ENCODE measurements at regions not wholly inside any gene's neighbourhood (a gene's known extent, or its start where the extent isn't known, plus 50 kb on each side); places are given as distances from the start of the nearest gene placed in this dataset.

DNA sequence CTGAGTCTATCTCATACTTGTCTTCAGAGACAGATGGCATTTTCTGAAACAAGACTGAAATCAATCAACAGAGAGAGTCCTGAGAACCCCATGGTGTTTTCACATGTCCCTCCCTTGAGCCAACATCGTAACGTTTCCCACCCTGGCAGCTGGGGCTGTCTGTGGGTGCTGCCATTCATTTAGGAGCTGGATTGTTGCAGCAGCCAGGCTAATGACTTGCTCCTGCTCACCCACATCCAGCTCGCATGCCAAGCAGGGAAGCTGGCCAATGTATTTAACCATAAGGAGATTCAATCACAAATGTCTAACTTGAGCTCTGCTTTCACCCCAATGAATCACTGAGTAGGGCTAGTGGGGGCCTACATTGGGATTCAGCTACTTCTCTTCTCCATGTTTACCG is 146.1 kb downstream of the ADRA2A start:
- 51 to 65% (median 56%) methylated on average over 4 of the region's 4 CpGs for WGBS, 3 donors
- intact Hi-C loops (cut with DNase I) = no loop called here
- H3K4me3 ChIP-seq = no peak overlapping the region
- no peaks in the 10 kb centered on the region for H3K9me3 ChIP-seq
- TF ChIP-seq, protein P1, sequence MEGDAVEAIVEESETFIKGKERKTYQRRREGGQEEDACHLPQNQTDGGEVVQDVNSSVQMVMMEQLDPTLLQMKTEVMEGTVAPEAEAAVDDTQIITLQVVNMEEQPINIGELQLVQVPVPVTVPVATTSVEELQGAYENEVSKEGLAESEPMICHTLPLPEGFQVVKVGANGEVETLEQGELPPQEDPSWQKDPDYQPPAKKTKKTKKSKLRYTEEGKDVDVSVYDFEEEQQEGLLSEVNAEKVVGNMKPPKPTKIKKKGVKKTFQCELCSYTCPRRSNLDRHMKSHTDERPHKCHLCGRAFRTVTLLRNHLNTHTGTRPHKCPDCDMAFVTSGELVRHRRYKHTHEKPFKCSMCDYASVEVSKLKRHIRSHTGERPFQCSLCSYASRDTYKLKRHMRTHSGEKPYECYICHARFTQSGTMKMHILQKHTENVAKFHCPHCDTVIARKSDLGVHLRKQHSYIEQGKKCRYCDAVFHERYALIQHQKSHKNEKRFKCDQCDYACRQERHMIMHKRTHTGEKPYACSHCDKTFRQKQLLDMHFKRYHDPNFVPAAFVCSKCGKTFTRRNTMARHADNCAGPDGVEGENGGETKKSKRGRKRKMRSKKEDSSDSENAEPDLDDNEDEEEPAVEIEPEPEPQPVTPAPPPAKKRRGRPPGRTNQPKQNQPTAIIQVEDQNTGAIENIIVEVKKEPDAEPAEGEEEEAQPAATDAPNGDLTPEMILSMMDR (IDR thresholded peaks at IDR 0.05) = no peak
- no peaks in the 10 kb centered on the region for H3K4me1 ChIP-seq
- ATAC-seq = no peak
- H3K27ac ChIP-seq = no peak overlapping the region
- peaks cover 0 to 15% (median 8%) of the 10 kb centered on the region in 3 donors for H3K27me3 ChIP-seq (ENCODE audit: insufficient read depth in 3 of 3, low read length in 2 of 3)
- H3K36me3 ChIP-seq (ENCODE audit: insufficient read depth in 1 of 2, low read depth in 1 of 2) = no peaks in the 10 kb centered on the region
- no peak for DNase-seq

DNA sequence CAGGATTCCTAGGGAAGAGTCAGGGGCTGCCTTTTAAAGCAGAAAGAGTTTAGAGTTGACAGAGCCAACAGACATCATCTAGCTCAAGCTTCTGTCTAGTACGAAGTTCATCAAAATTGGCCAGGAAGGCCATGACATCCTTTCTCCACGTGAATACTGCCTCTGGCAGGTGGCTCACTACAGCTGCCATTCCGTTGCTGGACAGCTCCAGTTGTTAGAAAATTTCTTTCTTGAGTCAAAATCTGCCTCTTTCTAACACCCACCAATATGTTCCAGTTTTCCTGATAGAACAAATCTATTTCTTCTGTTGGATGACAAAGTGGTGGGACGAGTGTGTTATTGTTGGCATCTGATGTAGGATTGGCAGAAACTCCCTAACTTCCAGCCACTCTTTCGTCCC is 154.9 kb downstream of the ADRA2A start:
- WGBS, 3 donors = 16 to 18% (median 16%) methylated on average over 5 of the region's 5 CpGs

DNA sequence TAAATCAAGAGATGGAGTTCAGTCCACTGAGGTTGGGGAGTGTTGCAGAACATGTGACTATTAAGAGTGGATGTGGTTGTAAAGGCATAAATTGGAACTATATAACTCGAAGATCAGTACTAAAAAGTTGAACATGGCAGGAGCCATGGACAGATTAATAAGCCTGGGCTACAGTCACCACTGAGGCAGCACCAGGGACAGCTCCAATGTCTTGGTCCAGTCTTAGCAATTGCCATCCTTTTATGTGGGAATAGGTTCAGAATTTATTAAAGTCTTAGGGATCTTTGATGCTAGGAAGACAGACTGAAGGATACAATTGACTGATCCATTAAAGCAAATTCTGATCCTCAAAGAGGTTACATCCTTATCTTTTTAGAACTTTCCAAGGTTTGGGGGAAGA is 156.6 kb downstream of the ADRA2A start:
- Histone ChIP-seq H3K4me1 (no peaks in the 10 kb centered on the region), H3K27ac (no peak overlapping the region), H3K9me3 (no peaks in the 10 kb centered on the region), H3K4me3 (no peak overlapping the region), H3K36me3 (ENCODE audit: insufficient read depth in 1 of 2, low read depth in 1 of 2) (no peaks in the 10 kb centered on the region), H3K27me3 (ENCODE audit: insufficient read depth in 3 of 3, low read length in 2 of 3) (peaks cover 0 to 2% (median 0%) of the 10 kb centered on the region in 3 donors)
- DNase-seq (no peak), ATAC-seq (no peak)
- WGBS, 3 donors = 58 to 67% (median 65%) methylated on average over 1 of the region's 1 CpG
- TF ChIP-seq, protein P1 (IDR thresholded peaks at IDR 0.05) = no peak
- intact Hi-C loops (cut with DNase I) = no loop called here

More for the DNA sequence above, 154.9 kb downstream of the ADRA2A start:
- Histone ChIP-seq H3K27ac (no peak overlapping the region), H3K27me3 (ENCODE audit: insufficient read depth in 3 of 3, low read length in 2 of 3) (peaks cover 0 to 2% (median 0%) of the 10 kb centered on the region in 3 donors), H3K4me1 (no peaks in the 10 kb centered on the region), H3K4me3 (no peak overlapping the region), H3K36me3 (ENCODE audit: insufficient read depth in 1 of 2, low read depth in 1 of 2) (no peaks in the 10 kb centered on the region), H3K9me3 (no peaks in the 10 kb centered on the region)
- TF ChIP-seq, protein P1 (IDR thresholded peaks at IDR 0.05) = no peak
- DNase-seq (no peak), ATAC-seq (no peak)
- intact Hi-C loops (cut with DNase I) = no loop called here

DNA sequence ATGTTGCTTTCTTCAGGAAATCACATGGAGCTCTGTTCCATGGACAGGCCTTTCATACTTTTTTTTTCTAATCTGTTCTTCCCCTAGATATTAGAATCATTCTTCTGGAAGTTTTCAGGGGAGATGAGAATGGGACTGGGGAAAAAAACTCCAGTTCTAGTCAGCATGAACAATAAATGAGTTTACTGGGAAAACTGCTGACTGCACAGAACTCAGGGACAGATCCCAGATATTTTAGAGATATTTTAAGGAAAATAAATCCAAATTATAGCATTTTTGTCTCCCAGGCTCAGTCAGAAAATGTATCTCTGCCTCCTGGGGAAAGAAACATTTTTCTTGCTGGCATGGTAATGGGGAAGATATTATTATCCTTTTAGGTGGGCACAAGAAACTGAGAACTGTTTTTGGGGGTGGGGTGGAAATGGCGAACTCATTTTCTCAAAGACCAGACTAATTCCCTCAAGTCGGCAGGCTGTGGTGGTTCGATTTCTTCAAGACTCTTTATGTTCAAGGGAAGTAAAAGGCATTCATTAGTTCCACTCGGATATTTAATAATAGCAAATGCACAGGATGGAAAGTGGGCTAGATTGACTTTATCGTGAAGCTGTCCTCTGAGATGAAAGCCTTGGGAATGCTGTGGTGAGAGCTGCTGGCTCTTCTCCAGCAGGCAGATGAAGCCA is 157.5 kb downstream of the ADRA2A start:
- Histone ChIP-seq H3K36me3 (ENCODE audit: insufficient read depth in 1 of 2, low read depth in 1 of 2) (no peaks in the 10 kb centered on the region), H3K9me3 (no peaks in the 10 kb centered on the region), H3K27ac (no peak overlapping the region), H3K4me3 (no peak overlapping the region), H3K4me1 (no peaks in the 10 kb centered on the region), H3K27me3 (ENCODE audit: insufficient read depth in 3 of 3, low read length in 2 of 3) (peaks cover 0 to 2% (median 0%) of the 10 kb centered on the region in 3 donors)
- DNase-seq (no peak), ATAC-seq (no peak)
- TF ChIP-seq, protein P1 (IDR thresholded peaks at IDR 0.05) = no peak
- WGBS, 3 donors = 66 to 74% (median 67%) methylated on average over 5 of the region's 5 CpGs
- intact Hi-C loops (cut with DNase I) = no loop called here

DNA sequence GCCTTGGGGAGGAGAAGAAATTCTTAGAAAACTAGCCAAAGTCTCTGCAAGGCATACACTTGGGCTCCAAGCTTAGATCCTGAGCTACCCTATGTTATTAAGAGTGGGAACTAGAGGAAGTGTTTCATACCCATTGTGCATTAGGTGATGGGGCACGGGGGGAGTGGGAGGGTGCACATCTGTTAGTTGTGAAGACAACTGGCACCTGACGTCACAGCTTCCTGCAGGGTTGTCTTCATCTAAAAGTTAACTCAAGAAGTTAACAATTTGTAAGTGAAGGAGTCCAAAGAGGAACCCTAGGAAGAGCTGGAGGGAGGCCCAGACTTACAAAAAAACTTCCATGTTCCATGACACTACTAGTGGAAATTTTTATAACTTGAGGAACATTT is 158.1 kb downstream of the ADRA2A start:
- H3K4me1 ChIP-seq = no peaks in the 10 kb centered on the region
- no peak overlapping the region for H3K27ac ChIP-seq
- ATAC-seq = no peak
- no peak for DNase-seq
- H3K36me3 ChIP-seq (ENCODE audit: insufficient read depth in 1 of 2, low read depth in 1 of 2) = no peaks in the 10 kb centered on the region
- H3K9me3 ChIP-seq = no peaks in the 10 kb centered on the region
- H3K4me3 ChIP-seq = no peak overlapping the region
- intact Hi-C loops (cut with DNase I) = no loop called here
- 40 to 47% (median 42%) methylated on average over 2 of the region's 2 CpGs for WGBS, 3 donors
- peaks cover 0 to 2% (median 0%) of the 10 kb centered on the region in 3 donors for H3K27me3 ChIP-seq (ENCODE audit: insufficient read depth in 3 of 3, low read length in 2 of 3)
- TF ChIP-seq, protein P1 (IDR thresholded peaks at IDR 0.05) = no peak
